ENCODE measurements at regions not wholly inside any gene's neighbourhood (a gene's known extent, or its start where the extent isn't known, plus 50 kb on each side); places are given as distances from the start of the nearest gene placed in this dataset.

GRCh38 chr1:185636848-185637247 is 97.3 kb upstream of the HMCN1 start:
- Histone ChIP-seq H3K27ac (ENCODE audit: low read depth, low read length) (peak overlapping the region; percentile 32), H3K27me3 (ENCODE audit: insufficient read depth, low read length) (no peaks in the 10 kb centered on the region), H3K79me2 (ENCODE audit: control insufficient read depth, insufficient read depth, low read length, poor library complexity) (no peaks in the 10 kb centered on the region), H3K18ac (ENCODE audit: low read length) (no peak overlapping the region), H3K36me3 (ENCODE audit: control insufficient read depth in 1 of 2, insufficient read depth in 2 of 2, low read length in 2 of 2) (peaks cover 0 to 2% of the 10 kb centered on the region in 2 experiments), H3K23ac (ENCODE audit: low read length) (no peak overlapping the region), H4K12ac (ENCODE audit: low read depth, low read length) (no peak overlapping the region), H3K4me1 (ENCODE audit: control insufficient read depth in 1 of 2, insufficient read depth in 2 of 2, low read length in 2 of 2) (peaks cover 0 to 3% of the 10 kb centered on the region in 2 experiments), H2BK12ac (ENCODE audit: low read length) (no peak overlapping the region), H3K79me1 (ENCODE audit: low read length) (peaks cover 11% of the 10 kb centered on the region), H3K4me2 (ENCODE audit: low read length) (no peak overlapping the region), H3K4ac (ENCODE audit: low read depth, low read length) (no peak overlapping the region), H2AFZ (ENCODE audit: insufficient read depth, low read length, poor library complexity) (no peak overlapping the region), H3K9me3 (ENCODE audit: insufficient read depth, low read depth, low read length) (peaks cover 6% of the 10 kb centered on the region), H3K4me3 (ENCODE audit: low read depth, low read length) (no peak overlapping the region), H4K91ac (ENCODE audit: low read depth, low read length) (peak overlapping the region; percentile 51), H4K8ac (ENCODE audit: low read depth, low read length) (no peak overlapping the region), H3K9ac (ENCODE audit: low read length) (no peak overlapping the region), H3K14ac (ENCODE audit: low read length) (no peak overlapping the region), H2AK5ac (ENCODE audit: low read length) (no peak overlapping the region), H2BK120ac (ENCODE audit: insufficient read depth, low read length, poor library complexity) (peak overlapping the region; percentile 75), H2BK5ac (ENCODE audit: low read depth, low read length, poor library complexity) (peak overlapping the region; percentile 38)
- DNase-seq = peak; percentile 10 to 27

- no peak overlapping the region for H4K8ac ChIP-seq (ENCODE audit: low read depth, low read length)
- H3K4me3 ChIP-seq (ENCODE audit: low read depth, low read length) = no peak overlapping the region
- H2BK12ac ChIP-seq (ENCODE audit: low read length) = no peak overlapping the region
- H2AK5ac ChIP-seq (ENCODE audit: low read length) = no peak overlapping the region
- no peak overlapping the region for H2BK5ac ChIP-seq (ENCODE audit: low read depth, low read length, poor library complexity)
- no peaks in the 10 kb centered on the region for H3K79me2 ChIP-seq (ENCODE audit: control insufficient read depth, insufficient read depth, low read length, poor library complexity)
- H3K27me3 ChIP-seq (ENCODE audit: insufficient read depth, low read length) = no peaks in the 10 kb centered on the region
- H4K12ac ChIP-seq (ENCODE audit: low read depth, low read length) = no peak overlapping the region
- no peak overlapping the region for H3K14ac ChIP-seq (ENCODE audit: low read length)
- no peak overlapping the region for H3K4ac ChIP-seq (ENCODE audit: low read depth, low read length)
- no peak overlapping the region for H4K91ac ChIP-seq (ENCODE audit: low read depth, low read length)
- peaks cover 11% of the 10 kb centered on the region for H3K79me1 ChIP-seq (ENCODE audit: low read length)
- no peak overlapping the region for H2AFZ ChIP-seq (ENCODE audit: insufficient read depth, low read length, poor library complexity)
- H3K36me3 ChIP-seq (ENCODE audit: control insufficient read depth in 1 of 2, insufficient read depth in 2 of 2, low read length in 2 of 2) = peaks cover 0 to 2% of the 10 kb centered on the region in 2 experiments
- WGBS (ENCODE audit: extremely low coverage, insufficient coverage, insufficient read length) = no CpG with 5 or more reads among the region's 4 CpGs
- H2BK120ac ChIP-seq (ENCODE audit: insufficient read depth, low read length, poor library complexity) = no peak overlapping the region
- H3K23ac ChIP-seq (ENCODE audit: low read length) = no peak overlapping the region
- no peak overlapping the region for H3K4me2 ChIP-seq (ENCODE audit: low read length)
- no peak overlapping the region for H3K9ac ChIP-seq (ENCODE audit: low read length)
- no peak overlapping the region for H3K27ac ChIP-seq (ENCODE audit: low read depth, low read length)
- H3K9me3 ChIP-seq (ENCODE audit: insufficient read depth, low read depth, low read length) = peaks cover 6% of the 10 kb centered on the region
- DNase-seq = no peak
- no peak overlapping the region for H3K18ac ChIP-seq (ENCODE audit: low read length)
- peaks cover 0 to 3% of the 10 kb centered on the region in 2 experiments for H3K4me1 ChIP-seq (ENCODE audit: control insufficient read depth in 1 of 2, insufficient read depth in 2 of 2, low read length in 2 of 2)
Observed at GRCh38 chr1:185634704-185635103, 99.5 kb upstream of the HMCN1 start.

GRCh38 chr1:185632659-185633423 is 101.3 kb upstream of the HMCN1 start:
- no peak overlapping the region for H3K9ac ChIP-seq (ENCODE audit: low read length)
- H3K4ac ChIP-seq (ENCODE audit: low read depth, low read length) = no peak overlapping the region
- no peak overlapping the region for H4K91ac ChIP-seq (ENCODE audit: low read depth, low read length)
- no peak overlapping the region for H2AFZ ChIP-seq (ENCODE audit: insufficient read depth, low read length, poor library complexity)
- no peak overlapping the region for H3K23ac ChIP-seq (ENCODE audit: low read length)
- H3K27me3 ChIP-seq (ENCODE audit: insufficient read depth, low read length) = no peaks in the 10 kb centered on the region
- no peak overlapping the region for H3K14ac ChIP-seq (ENCODE audit: low read length)
- H3K4me3 ChIP-seq (ENCODE audit: low read depth, low read length) = no peak overlapping the region
- peaks cover 0 to 3% of the 10 kb centered on the region in 2 experiments for H3K4me1 ChIP-seq (ENCODE audit: control insufficient read depth in 1 of 2, insufficient read depth in 2 of 2, low read length in 2 of 2)
- no peak overlapping the region for H4K8ac ChIP-seq (ENCODE audit: low read depth, low read length)
- DNase-seq = peak; percentile 17 to 68
- H2BK120ac ChIP-seq (ENCODE audit: insufficient read depth, low read length, poor library complexity) = no peak overlapping the region
- no peak overlapping the region for H2BK12ac ChIP-seq (ENCODE audit: low read length)
- H3K4me2 ChIP-seq (ENCODE audit: low read length) = no peak overlapping the region
- no CpG with 5 or more reads among the region's 4 CpGs for WGBS (ENCODE audit: extremely low coverage, insufficient coverage, insufficient read length)
- H2AK5ac ChIP-seq (ENCODE audit: low read length) = no peak overlapping the region
- H3K18ac ChIP-seq (ENCODE audit: low read length) = no peak overlapping the region
- no peaks in the 10 kb centered on the region for H3K79me2 ChIP-seq (ENCODE audit: control insufficient read depth, insufficient read depth, low read length, poor library complexity)
- no peak overlapping the region for H4K12ac ChIP-seq (ENCODE audit: low read depth, low read length)
- H3K9me3 ChIP-seq (ENCODE audit: insufficient read depth, low read depth, low read length) = peaks cover 4% of the 10 kb centered on the region
- peaks cover 10% of the 10 kb centered on the region for H3K79me1 ChIP-seq (ENCODE audit: low read length)
- peak overlapping the region; percentile 2 for H3K27ac ChIP-seq (ENCODE audit: low read depth, low read length)
- peaks cover 0 to 1% of the 10 kb centered on the region in 2 experiments for H3K36me3 ChIP-seq (ENCODE audit: control insufficient read depth in 1 of 2, insufficient read depth in 2 of 2, low read length in 2 of 2)
- H2BK5ac ChIP-seq (ENCODE audit: low read depth, low read length, poor library complexity) = no peak overlapping the region

GRCh38 chr1:185631843-185632242 is 102.3 kb upstream of the HMCN1 start:
- H2BK12ac ChIP-seq (ENCODE audit: low read length) = no peak overlapping the region
- H3K27me3 ChIP-seq (ENCODE audit: insufficient read depth, low read length) = no peaks in the 10 kb centered on the region
- no peak overlapping the region for H3K14ac ChIP-seq (ENCODE audit: low read length)
- no peak overlapping the region for H3K27ac ChIP-seq (ENCODE audit: low read depth, low read length)
- no peak overlapping the region for H3K23ac ChIP-seq (ENCODE audit: low read length)
- H3K4me3 ChIP-seq (ENCODE audit: low read depth, low read length) = no peak overlapping the region
- H4K8ac ChIP-seq (ENCODE audit: low read depth, low read length) = no peak overlapping the region
- no CpG with 5 or more reads among the region's 1 CpG for WGBS (ENCODE audit: extremely low coverage, insufficient coverage, insufficient read length)
- H3K36me3 ChIP-seq (ENCODE audit: control insufficient read depth in 1 of 2, insufficient read depth in 2 of 2, low read length in 2 of 2) = no peaks in the 10 kb centered on the region
- H3K9me3 ChIP-seq (ENCODE audit: insufficient read depth, low read depth, low read length) = peaks cover 3% of the 10 kb centered on the region
- no peak overlapping the region for H3K4me2 ChIP-seq (ENCODE audit: low read length)
- H3K9ac ChIP-seq (ENCODE audit: low read length) = no peak overlapping the region
- H3K79me1 ChIP-seq (ENCODE audit: low read length) = peaks cover 7% of the 10 kb centered on the region
- DNase-seq = no peak
- no peak overlapping the region for H2BK5ac ChIP-seq (ENCODE audit: low read depth, low read length, poor library complexity)
- no peak overlapping the region for H2AK5ac ChIP-seq (ENCODE audit: low read length)
- peaks cover 2 to 6% of the 10 kb centered on the region in 2 experiments for H3K4me1 ChIP-seq (ENCODE audit: control insufficient read depth in 1 of 2, insufficient read depth in 2 of 2, low read length in 2 of 2)
- no peak overlapping the region for H2BK120ac ChIP-seq (ENCODE audit: insufficient read depth, low read length, poor library complexity)
- H3K79me2 ChIP-seq (ENCODE audit: control insufficient read depth, insufficient read depth, low read length, poor library complexity) = no peaks in the 10 kb centered on the region
- no peak overlapping the region for H2AFZ ChIP-seq (ENCODE audit: insufficient read depth, low read length, poor library complexity)
- H4K12ac ChIP-seq (ENCODE audit: low read depth, low read length) = no peak overlapping the region
- H4K91ac ChIP-seq (ENCODE audit: low read depth, low read length) = no peak overlapping the region
- no peak overlapping the region for H3K4ac ChIP-seq (ENCODE audit: low read depth, low read length)
- no peak overlapping the region for H3K18ac ChIP-seq (ENCODE audit: low read length)
